ENCODE measurements at regions not wholly inside any gene's neighbourhood (a gene's known extent, or its start where the extent isn't known, plus 50 kb on each side); places are given as distances from the start of the nearest gene placed in this dataset.
"Not testable (repeated sequence)": the region's sequence is repeated elsewhere in the genome, so short reads cannot be mapped to it uniquely, and the experiment has no call there.

- Mint-ChIP-seq H3K27me3 (no peaks in the 10 kb centered on the region), H3K4me3 (no peak overlapping the region)
These were observed 227.4 kb upstream of the STT3B start for GRCh38 chr3:31305340-31305739.

GRCh38 chr3:31307131-31307785 lies 225.5 kb upstream of the STT3B start:
- Mint-ChIP-seq H3K4me1 (ENCODE audit: low read depth) (peaks cover 4% of the 10 kb centered on the region), H3K27me3 (no peaks in the 10 kb centered on the region), H3K9me3 (no peaks in the 10 kb centered on the region), H3K36me3 (ENCODE audit: low read depth) (no peaks in the 10 kb centered on the region), H3K4me3 (no peak overlapping the region), H3K27ac (no peak overlapping the region)
- intact Hi-C loops (cut with micrococcal nuclease), result no loop called here

More at GRCh38 chr3:31305340-31305739, 227.4 kb upstream of the STT3B start:
- Mint-ChIP-seq H3K4me1 (ENCODE audit: low read depth) (no peaks in the 10 kb centered on the region), H3K9me3 (no peaks in the 10 kb centered on the region), H3K36me3 (ENCODE audit: low read depth) (no peaks in the 10 kb centered on the region), H3K27ac (no peak overlapping the region)
- intact Hi-C loops (cut with micrococcal nuclease), result no loop called here

DNA sequence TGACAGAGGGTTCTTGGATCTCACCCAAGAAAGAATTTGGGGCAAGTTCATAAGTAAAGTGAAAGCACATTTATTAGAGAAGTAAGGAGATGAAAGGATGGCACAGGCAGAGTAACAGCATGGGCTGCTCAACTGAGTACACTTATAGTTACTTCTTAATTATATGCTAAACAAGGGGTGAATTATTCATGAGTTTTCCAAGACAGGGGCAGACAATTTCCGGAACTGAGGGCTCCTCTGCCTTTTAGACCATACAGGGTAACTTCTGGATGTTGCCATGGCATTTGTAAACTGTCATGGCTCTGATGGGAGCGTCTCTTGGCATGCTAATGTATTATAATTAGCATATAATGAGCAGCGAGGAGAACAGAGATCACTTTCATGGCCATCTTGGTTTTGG lies 221.2 kb upstream of the STT3B start:
- intact Hi-C loops (cut with micrococcal nuclease), result no loop called here
- Mint-ChIP-seq H3K27me3 (no peaks in the 10 kb centered on the region), H3K27ac (no peak overlapping the region), H3K9me3 (peaks cover 19% of the 10 kb centered on the region), H3K4me3 (no peak overlapping the region), H3K4me1 (ENCODE audit: low read depth) (peaks cover 9% of the 10 kb centered on the region), H3K36me3 (ENCODE audit: low read depth) (no peaks in the 10 kb centered on the region)

DNA sequence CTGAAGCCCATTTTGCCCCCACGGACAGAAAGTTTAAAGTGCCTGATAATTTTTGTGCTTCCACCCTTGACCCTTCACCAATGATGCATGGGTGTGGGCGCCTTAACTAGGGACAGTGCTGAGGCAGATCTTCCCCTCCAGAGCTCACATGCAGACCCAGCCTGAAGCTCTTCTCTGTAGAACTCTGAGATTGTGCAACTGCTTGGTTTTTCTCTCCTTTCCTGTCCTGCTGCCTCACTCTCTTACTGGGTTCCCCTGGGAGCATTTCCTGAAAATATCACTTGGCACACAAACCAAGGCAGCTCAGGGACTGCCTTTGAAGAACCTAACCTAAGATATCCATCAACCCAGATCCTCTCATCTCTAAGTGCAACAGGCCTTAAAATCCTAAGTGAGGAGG lies 220.3 kb upstream of the STT3B start:
- H3K27me3 Mint-ChIP-seq, result no peaks in the 10 kb centered on the region
- intact Hi-C loops (cut with micrococcal nuclease), result no loop called here
- no peak overlapping the region for H3K27ac Mint-ChIP-seq
- H3K9me3 Mint-ChIP-seq, result peaks cover 25% of the 10 kb centered on the region
- H3K4me1 Mint-ChIP-seq (ENCODE audit: low read depth), result peaks cover 9% of the 10 kb centered on the region
- no peak overlapping the region for H3K4me3 Mint-ChIP-seq
- no peaks in the 10 kb centered on the region for H3K36me3 Mint-ChIP-seq (ENCODE audit: low read depth)

- no peaks in the 10 kb centered on the region for H3K27me3 Mint-ChIP-seq
- no peak overlapping the region for H3K4me3 Mint-ChIP-seq
- H3K27ac Mint-ChIP-seq, result no peak overlapping the region
- H3K9me3 Mint-ChIP-seq, result peaks cover 25% of the 10 kb centered on the region
- no peaks in the 10 kb centered on the region for H3K36me3 Mint-ChIP-seq (ENCODE audit: low read depth)
- H3K4me1 Mint-ChIP-seq (ENCODE audit: low read depth), result peaks cover 9% of the 10 kb centered on the region
- intact Hi-C loops (cut with micrococcal nuclease), result no loop called here
These were observed 218.5 kb upstream of the STT3B start for GRCh38 chr3:31314258-31314657.

DNA sequence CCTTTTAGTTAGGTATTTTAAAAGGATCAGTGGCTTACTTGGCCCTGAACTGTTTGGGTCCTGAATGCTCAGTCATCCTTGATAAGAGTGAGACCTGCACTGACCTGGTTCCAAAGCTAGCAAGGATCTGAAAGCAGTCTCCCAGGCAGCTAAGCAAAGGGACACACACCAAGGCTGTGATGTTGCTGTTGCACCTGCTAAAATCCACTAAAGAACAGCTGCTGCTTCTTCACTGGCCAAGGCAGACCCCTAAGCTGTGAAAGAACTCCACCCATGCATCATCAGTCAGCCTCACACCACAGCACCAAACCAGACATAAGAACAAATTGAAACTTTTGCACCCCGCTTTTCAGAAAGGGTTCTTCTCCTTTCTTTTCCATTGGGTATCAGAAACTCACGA lies 213.4 kb upstream of the STT3B start:
- intact Hi-C loops (cut with micrococcal nuclease), result no loop called here
- no peaks in the 10 kb centered on the region for H3K36me3 Mint-ChIP-seq (ENCODE audit: low read depth)
- peaks cover 25% of the 10 kb centered on the region for H3K9me3 Mint-ChIP-seq
- H3K27ac Mint-ChIP-seq, result no peak overlapping the region
- no peaks in the 10 kb centered on the region for H3K4me1 Mint-ChIP-seq (ENCODE audit: low read depth)
- no peaks in the 10 kb centered on the region for H3K27me3 Mint-ChIP-seq
- H3K4me3 Mint-ChIP-seq, result no peak overlapping the region

DNA sequence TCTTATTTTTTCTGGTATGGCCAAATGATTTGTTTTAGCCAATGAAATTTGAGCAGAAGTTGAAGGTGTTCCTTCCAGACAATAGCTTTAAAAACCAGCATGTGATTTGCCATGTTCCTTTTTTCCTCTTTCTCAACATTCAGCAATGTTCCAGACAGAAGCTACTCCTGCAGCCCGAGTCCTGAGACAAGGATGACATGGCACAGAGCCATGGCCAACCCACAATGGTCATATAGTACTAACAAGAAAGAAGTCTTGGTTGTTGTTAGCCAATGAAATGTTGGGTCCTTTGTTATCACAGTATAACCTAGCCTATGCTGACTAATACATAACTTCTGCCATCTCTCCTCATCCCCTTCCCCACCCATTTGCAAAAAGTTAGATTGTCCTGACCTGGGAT lies 211.1 kb upstream of the STT3B start:
- Mint-ChIP-seq H3K27me3 (no peaks in the 10 kb centered on the region), H3K27ac (no peak overlapping the region), H3K9me3 (peaks cover 5% of the 10 kb centered on the region)

GRCh38 chr3:31322460-31322859 lies 210.3 kb upstream of the STT3B start:
- Mint-ChIP-seq H3K4me3 (no peak overlapping the region), H3K27ac (no peak overlapping the region), H3K4me1 (ENCODE audit: low read depth) (no peaks in the 10 kb centered on the region), H3K36me3 (ENCODE audit: low read depth) (no peaks in the 10 kb centered on the region), H3K27me3 (no peaks in the 10 kb centered on the region), H3K9me3 (no peaks in the 10 kb centered on the region)
- intact Hi-C loops (cut with micrococcal nuclease), result no loop called here

More for the DNA sequence above, 211.1 kb upstream of the STT3B start:
- H3K4me3 Mint-ChIP-seq, result no peak overlapping the region
- H3K4me1 Mint-ChIP-seq (ENCODE audit: low read depth), result no peaks in the 10 kb centered on the region
- no peaks in the 10 kb centered on the region for H3K36me3 Mint-ChIP-seq (ENCODE audit: low read depth)
- intact Hi-C loops (cut with micrococcal nuclease), result no loop called here

DNA sequence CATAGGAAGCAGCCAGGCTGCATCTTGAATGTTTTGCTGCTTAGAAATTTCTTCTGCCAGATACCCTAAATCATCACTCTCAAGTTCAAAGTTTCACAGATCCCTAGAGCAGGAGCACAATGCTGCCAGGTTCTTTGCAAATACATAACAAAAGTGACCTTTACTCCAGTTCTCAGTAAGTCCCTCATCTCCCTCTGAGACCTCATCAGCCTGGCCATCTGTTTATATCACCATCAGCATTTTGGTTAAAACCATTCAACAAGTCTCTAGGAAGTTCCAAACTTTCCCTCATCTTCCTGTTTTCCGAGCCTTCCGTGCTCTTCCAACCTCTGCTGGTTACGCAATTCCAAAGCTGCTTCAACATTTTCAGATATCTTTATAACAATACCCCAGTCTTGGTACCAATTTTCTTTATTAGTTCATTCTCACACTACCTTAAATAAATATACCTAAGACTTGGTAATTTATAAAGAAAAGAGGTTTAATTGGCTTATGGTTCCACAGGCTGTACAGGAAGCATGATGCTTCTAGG lies 204.8 kb upstream of the STT3B start:
- H3K4me3 Mint-ChIP-seq; H3K4me1 Mint-ChIP-seq (ENCODE audit: low read depth); H3K36me3 Mint-ChIP-seq (ENCODE audit: low read depth); H3K27me3 Mint-ChIP-seq; H3K9me3 Mint-ChIP-seq; intact Hi-C loops (cut with micrococcal nuclease); H3K27ac Mint-ChIP-seq: not testable (repeated sequence)

- Mint-ChIP-seq H3K4me1 (ENCODE audit: low read depth) (peaks cover 6% of the 10 kb centered on the region), H3K9me3 (no peaks in the 10 kb centered on the region), H3K4me3 (no peak overlapping the region), H3K36me3 (ENCODE audit: low read depth) (no peaks in the 10 kb centered on the region), H3K27me3 (no peaks in the 10 kb centered on the region), H3K27ac (no peak overlapping the region)
- intact Hi-C loops (cut with micrococcal nuclease), result no loop called here
These were observed 201.4 kb upstream of the STT3B start for GRCh38 chr3:31331278-31331677.

- Mint-ChIP-seq H3K9me3 (peaks cover 16% of the 10 kb centered on the region), H3K27ac (no peak overlapping the region), H3K27me3 (no peaks in the 10 kb centered on the region), H3K36me3 (ENCODE audit: low read depth) (no peaks in the 10 kb centered on the region), H3K4me3 (no peak overlapping the region), H3K4me1 (ENCODE audit: low read depth) (no peaks in the 10 kb centered on the region)
- intact Hi-C loops (cut with micrococcal nuclease), result no loop called here
These were observed 191.6 kb upstream of the STT3B start for GRCh38 chr3:31341130-31341529.

DNA sequence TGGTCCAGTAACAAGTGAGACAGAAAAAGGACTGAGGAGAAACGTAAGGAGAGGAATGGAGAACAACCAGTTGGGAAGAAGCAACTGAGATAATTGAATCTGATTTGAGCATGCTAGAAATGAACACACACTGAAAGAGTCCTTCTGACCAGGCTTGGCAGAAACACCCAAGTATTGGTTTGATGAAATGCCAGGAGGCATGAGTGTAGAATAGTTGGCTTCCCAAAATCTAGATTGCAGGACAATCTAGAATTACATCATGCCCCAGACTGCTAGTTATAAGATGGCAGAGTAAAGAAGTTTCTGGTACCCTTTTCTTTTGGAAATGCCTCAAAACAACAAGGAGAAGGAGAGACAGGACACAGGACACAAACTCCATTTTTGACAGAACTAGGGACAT lies 189.7 kb upstream of the STT3B start:
- H3K4me1 Mint-ChIP-seq (ENCODE audit: low read depth), result no peaks in the 10 kb centered on the region
- no peaks in the 10 kb centered on the region for H3K27me3 Mint-ChIP-seq
- H3K27ac Mint-ChIP-seq, result no peak overlapping the region
- H3K36me3 Mint-ChIP-seq (ENCODE audit: low read depth), result no peaks in the 10 kb centered on the region
- intact Hi-C loops (cut with micrococcal nuclease), result no loop called here
- H3K9me3 Mint-ChIP-seq, result peaks cover 16% of the 10 kb centered on the region
- no peak overlapping the region for H3K4me3 Mint-ChIP-seq

- Mint-ChIP-seq H3K27ac (no peak overlapping the region), H3K36me3 (ENCODE audit: low read depth) (no peaks in the 10 kb centered on the region), H3K9me3 (peaks cover 16% of the 10 kb centered on the region), H3K4me1 (ENCODE audit: low read depth) (no peaks in the 10 kb centered on the region), H3K4me3 (no peak overlapping the region), H3K27me3 (no peaks in the 10 kb centered on the region)
- intact Hi-C loops (cut with micrococcal nuclease), result no loop called here
These were observed 187.1 kb upstream of the STT3B start for GRCh38 chr3:31345581-31345980.

- intact Hi-C loops (cut with micrococcal nuclease), result no loop called here
- Mint-ChIP-seq H3K27me3 (no peaks in the 10 kb centered on the region), H3K4me1 (ENCODE audit: low read depth) (no peaks in the 10 kb centered on the region), H3K27ac (no peak overlapping the region), H3K36me3 (ENCODE audit: low read depth) (no peaks in the 10 kb centered on the region), H3K9me3 (peaks cover 16% of the 10 kb centered on the region), H3K4me3 (no peak overlapping the region)
These were observed 186.2 kb upstream of the STT3B start for GRCh38 chr3:31346542-31346979.
